ENCODE measurements at regions not wholly inside any gene's neighbourhood (a gene's known extent, or its start where the extent isn't known, plus 50 kb on each side); places are given as distances from the start of the nearest gene placed in this dataset.

DNA sequence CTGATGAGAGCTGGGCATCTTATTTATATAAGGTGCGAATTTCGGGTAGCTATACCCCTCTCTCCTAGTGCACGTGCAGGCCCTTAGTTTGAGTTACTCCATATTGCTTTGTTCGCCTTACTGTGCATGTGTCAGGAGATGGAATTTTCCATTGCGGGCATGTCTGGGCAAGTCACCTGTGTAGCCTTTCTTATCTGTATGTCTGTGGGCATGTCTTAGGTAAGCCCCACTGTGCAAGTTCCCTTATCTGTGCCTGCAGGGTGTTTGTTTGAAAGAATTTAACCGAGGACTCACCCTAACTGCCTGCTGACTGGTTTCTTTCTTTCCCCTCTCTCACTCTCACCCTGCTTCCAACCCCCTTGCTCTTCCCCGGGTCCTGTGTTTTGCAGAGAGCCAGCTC is 140.7 kb upstream of the RANBP3L start:
- SMC1A ChIA-PET (ENCODE audit: uncharacterized antibody, unreplicated experiment), result interaction anchor here (0.6 to 0.7 kb wide), 2 partner anchors 38 to 117 kb away, joined by 3 read pairs; no protein-coding TSS in a partner anchor
- POLR2A ChIA-PET, result interaction anchor here (0.7 kb wide), 2 partner anchors 285 to 432 kb away, joined by 3 to 4 read pairs; no protein-coding TSS in a partner anchor
- H3K9ac ChIP-seq (ENCODE audit: control insufficient read depth, insufficient read depth, low read length), result no peak overlapping the region
- no peaks in the 10 kb centered on the region for H3K4me1 ChIP-seq (ENCODE audit: control insufficient read depth, insufficient read depth, low read length)
- no peaks in the 10 kb centered on the region for H4K20me1 ChIP-seq (ENCODE audit: control insufficient read depth, insufficient read depth)
- 48% methylated on average over 7 of the region's 7 CpGs for WGBS (ENCODE audit: insufficient coverage, insufficient replicate concordance, low lambda C conversion rate, missing lambda C conversion rate)
- no peak overlapping the region; the same call in 1 of the 2 replicates for H2AFZ ChIP-seq (ENCODE audit: control insufficient read depth, low read depth, low read length)
- H3K27ac ChIP-seq (ENCODE audit: control insufficient read depth, insufficient read depth), result no peak overlapping the region
- DNase-seq (ENCODE audit: low read depth, low spot score) (no peak), ATAC-seq (peak; percentile 56), FAIRE-seq (no peak)
- no peak overlapping the region for H3K4me2 ChIP-seq (ENCODE audit: control insufficient read depth, insufficient read depth)
- intact Hi-C loops (cut with micrococcal nuclease; ENCODE audit: unreplicated experiment), result no loop called here
- BruUV-seq (replicated peaks), result no TSS peak
- no peaks in the 10 kb centered on the region for H3K36me3 ChIP-seq (ENCODE audit: control insufficient read depth in 2 of 2, insufficient read depth in 2 of 2, low read length in 1 of 2)
- H3K79me2 ChIP-seq (ENCODE audit: control insufficient read depth, insufficient read depth, low read length), result no peaks in the 10 kb centered on the region
- H3K27me3 ChIP-seq (replicated peaks in 1 of 2; ENCODE audit: control insufficient read depth in 2 of 2, insufficient read depth in 2 of 2, low read length in 1 of 2), result no peaks in the 10 kb centered on the region
- no peak overlapping the region for H3K4me3 ChIP-seq
- TF ChIP-seq GATAD2B (conservative IDR thresholded peaks at IDR 0.05; ENCODE audit: low read depth), result no peak
- TF ChIP-seq, protein P1, sequence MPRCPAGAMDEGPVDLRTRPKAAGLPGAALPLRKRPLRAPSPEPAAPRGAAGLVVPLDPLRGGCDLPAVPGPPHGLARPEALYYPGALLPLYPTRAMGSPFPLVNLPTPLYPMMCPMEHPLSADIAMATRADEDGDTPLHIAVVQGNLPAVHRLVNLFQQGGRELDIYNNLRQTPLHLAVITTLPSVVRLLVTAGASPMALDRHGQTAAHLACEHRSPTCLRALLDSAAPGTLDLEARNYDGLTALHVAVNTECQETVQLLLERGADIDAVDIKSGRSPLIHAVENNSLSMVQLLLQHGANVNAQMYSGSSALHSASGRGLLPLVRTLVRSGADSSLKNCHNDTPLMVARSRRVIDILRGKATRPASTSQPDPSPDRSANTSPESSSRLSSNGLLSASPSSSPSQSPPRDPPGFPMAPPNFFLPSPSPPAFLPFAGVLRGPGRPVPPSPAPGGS (IDR thresholded peaks at IDR 0.05; ENCODE audit: borderline replicate concordance, insufficient read depth, low read depth, low read length, poor library complexity, severe bottlenecking), result no peak
- no peak for TF ChIP-seq CHD4 (IDR thresholded peaks at IDR 0.05)
- no peak for TF ChIP-seq MXI1 (IDR thresholded peaks at IDR 0.05; ENCODE audit: low read depth, low read length)
- H3K9me3 ChIP-seq (replicated peaks; ENCODE audit: control insufficient read depth, insufficient read depth, low read length), result no peaks in the 10 kb centered on the region; the same call in 1 of the 3 replicates
- RAD21 ChIA-PET (ENCODE audit: unreplicated experiment), result no interaction called here
- CTCF ChIA-PET, result interaction anchor here (0.8 to 1.6 kb wide), 3 partner anchors 17 to 363 kb away, joined by 3 read pairs; no protein-coding TSS in a partner anchor
- in situ Hi-C loops (cut with MboI), result no loop called here

GRCh38 chr5:36442796-36443195 is 141.1 kb upstream of the RANBP3L start:
- FAIRE-seq (no peak), DNase-seq (ENCODE audit: low read depth, low spot score) (no peak), ATAC-seq (no peak; the same call in 2 of the 3 replicates)
- Histone ChIP-seq H4K20me1 (ENCODE audit: control insufficient read depth, insufficient read depth) (no peaks in the 10 kb centered on the region), H3K9ac (ENCODE audit: control insufficient read depth, insufficient read depth, low read length) (no peak overlapping the region), H3K4me2 (ENCODE audit: control insufficient read depth, insufficient read depth) (no peak overlapping the region), H3K4me1 (ENCODE audit: control insufficient read depth, insufficient read depth, low read length) (no peaks in the 10 kb centered on the region), H3K79me2 (ENCODE audit: control insufficient read depth, insufficient read depth, low read length) (no peaks in the 10 kb centered on the region), H3K27ac (ENCODE audit: control insufficient read depth, insufficient read depth) (no peak overlapping the region), H3K9me3 (replicated peaks; ENCODE audit: control insufficient read depth, insufficient read depth, low read length) (no peaks in the 10 kb centered on the region; the same call in 1 of the 3 replicates), H3K27me3 (replicated peaks in 1 of 2; ENCODE audit: control insufficient read depth in 2 of 2, insufficient read depth in 2 of 2, low read length in 1 of 2) (no peaks in the 10 kb centered on the region), H3K4me3 (no peak overlapping the region), H3K36me3 (ENCODE audit: control insufficient read depth in 2 of 2, insufficient read depth in 2 of 2, low read length in 1 of 2) (no peaks in the 10 kb centered on the region), H2AFZ (ENCODE audit: control insufficient read depth, low read depth, low read length) (no peak overlapping the region; the same call in 1 of the 2 replicates)
- ChIA-PET POLR2A (interaction anchor here (0.7 kb wide), 2 partner anchors 285 to 431 kb away, joined by 3 to 4 read pairs; no protein-coding TSS in a partner anchor), RAD21 (ENCODE audit: unreplicated experiment) (no interaction called here), CTCF (interaction anchor here (0.8 to 1.6 kb wide), 3 partner anchors 17 to 364 kb away, joined by 3 read pairs; no protein-coding TSS in a partner anchor), SMC1A (ENCODE audit: uncharacterized antibody, unreplicated experiment) (no interaction called here)
- intact Hi-C loops (cut with micrococcal nuclease; ENCODE audit: unreplicated experiment) (no loop called here), in situ Hi-C loops (cut with MboI) (no loop called here)
- no TSS peak for BruUV-seq (replicated peaks)
- 73% methylated on average over 1 of the region's 1 CpG for WGBS (ENCODE audit: insufficient coverage, insufficient replicate concordance, low lambda C conversion rate, missing lambda C conversion rate)
- TF ChIP-seq SMARCA5 (IDR thresholded peaks at IDR 0.05) (no peak), ZBED1 (IDR thresholded peaks at IDR 0.05; ENCODE audit: borderline replicate concordance) (no peak), RAD51 (IDR thresholded peaks at IDR 0.05) (no peak), PRDM15 (CRISPR knock-in tag; IDR thresholded peaks at IDR 0.05) (no peak), PML (IDR thresholded peaks at IDR 0.05; ENCODE audit: low read length) (no peak), NR2C2 (IDR thresholded peaks at IDR 0.05; ENCODE audit: borderline replicate concordance, control insufficient read depth, insufficient read length, low read depth) (no peak), CHD2 (IDR thresholded peaks at IDR 0.05; ENCODE audit: borderline replicate concordance, low read depth, low read length) (no peak)
- TF ChIP-seq, protein P2, sequence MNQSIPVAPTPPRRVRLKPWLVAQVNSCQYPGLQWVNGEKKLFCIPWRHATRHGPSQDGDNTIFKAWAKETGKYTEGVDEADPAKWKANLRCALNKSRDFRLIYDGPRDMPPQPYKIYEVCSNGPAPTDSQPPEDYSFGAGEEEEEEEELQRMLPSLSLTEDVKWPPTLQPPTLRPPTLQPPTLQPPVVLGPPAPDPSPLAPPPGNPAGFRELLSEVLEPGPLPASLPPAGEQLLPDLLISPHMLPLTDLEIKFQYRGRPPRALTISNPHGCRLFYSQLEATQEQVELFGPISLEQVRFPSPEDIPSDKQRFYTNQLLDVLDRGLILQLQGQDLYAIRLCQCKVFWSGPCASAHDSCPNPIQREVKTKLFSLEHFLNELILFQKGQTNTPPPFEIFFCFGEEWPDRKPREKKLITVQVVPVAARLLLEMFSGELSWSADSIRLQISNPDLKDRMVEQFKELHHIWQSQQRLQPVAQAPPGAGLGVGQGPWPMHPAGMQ (IDR thresholded peaks at IDR 0.05; ENCODE audit: borderline replicate concordance), result no peak
